CD14-positive monocyte (primary cell): ENCODE measurements at regions not wholly inside any gene's neighbourhood (a gene's known extent, or its start where the extent isn't known, plus 50 kb on each side); places are given as distances from the start of the nearest gene placed in this dataset.

Source experiments
- DNase-seq, 3 donors: peaks; one replicate each; pipeline ENCODE4 v3.0.0-alpha.2; 2011 to 2022
- H2AFZ ChIP-seq: 2 replicates; pipeline ENCODE4 v1.6.0; 2012; ENCODE audit warnings: mild to moderate bottlenecking, low read depth, low read length, inconsistent platforms; ENCODE audit not compliant: insufficient read depth, poor library complexity, severe bottlenecking
- H3K27ac ChIP-seq, 2 donors: 1 replicate in 1 of 2; 2 replicates in 1 of 2; pipeline ENCODE4 v1.5.1; 2012 to 2013; ENCODE audit warnings: low read length in 2 of 2, control low read depth in 1 of 2, inconsistent platforms in 1 of 2, low read depth in 1 of 2, mild to moderate bottlenecking in 1 of 2
- H3K27me3 ChIP-seq, 2 donors: one replicate each; pipeline versions ENCODE4 v1.6.0 to v1.6.1; 2011 to 2013; ENCODE audit warnings: low read length in 2 of 2; ENCODE audit not compliant: control insufficient read depth in 2 of 2, insufficient read depth in 2 of 2
- H3K36me3 ChIP-seq, 2 donors: replicated peaks in 1 of 2; 1 replicate in 1 of 2; 2 replicates in 1 of 2; pipeline versions ENCODE4 v1.5.1 to v1.6.1; 2012 to 2013; ENCODE audit warnings: low read length in 2 of 2, control low read depth in 1 of 2, inconsistent platforms in 1 of 2, mild to moderate bottlenecking in 1 of 2; ENCODE audit not compliant: insufficient read depth in 2 of 2, control insufficient read depth in 1 of 2
- H3K4me1 ChIP-seq, 2 donors: 1 replicate in 1 of 2; 2 replicates in 1 of 2; pipeline versions ENCODE4 v1.5.1 to v1.6.1; 2012 to 2013; ENCODE audit warnings: low read length in 2 of 2, control low read depth in 1 of 2, inconsistent platforms in 1 of 2, mild to moderate bottlenecking in 1 of 2, moderate library complexity in 1 of 2; ENCODE audit not compliant: insufficient read depth in 2 of 2, control insufficient read depth in 1 of 2
- H3K4me2 ChIP-seq: replicated peaks from 2 replicates; pipeline ENCODE3; 2012; ENCODE audit warnings: low read length, moderate library complexity, mild to moderate bottlenecking; ENCODE audit not compliant: poor library complexity, severe bottlenecking; ENCODE audit errors: extremely low read depth
- H3K4me3 ChIP-seq, 3 experiments: fragments of 200-600 bp in 1 of 3; sonication (generic) in 1 of 3; replicated peaks in 1 of 3; 1 replicate in 2 of 3; 2 replicates in 1 of 3; pipeline ENCODE4 v1.5.1; 2011 to 2013; ENCODE audit warnings: low read length in 3 of 3, mild to moderate bottlenecking in 3 of 3, control low read depth in 2 of 3, low read depth in 2 of 3, inconsistent platforms in 1 of 3, moderate library complexity in 1 of 3
- H3K79me2 ChIP-seq: 2 replicates; pipeline ENCODE4 v1.6.0; 2012; ENCODE audit warnings: mild to moderate bottlenecking, control low read depth, inconsistent platforms, low read length, moderate library complexity; ENCODE audit not compliant: insufficient read depth
- H3K9ac ChIP-seq: 2 replicates; pipeline ENCODE4 v1.6.0; 2017; ENCODE audit warnings: low read length, mild to moderate bottlenecking; ENCODE audit not compliant: insufficient read depth, poor library complexity, severe bottlenecking
- H3K9me3 ChIP-seq, 2 donors: replicated peaks in 1 of 2; 1 replicate in 1 of 2; 2 replicates in 1 of 2; pipeline versions ENCODE4 v1.5.1 to v1.6.1; 2012 to 2013; ENCODE audit warnings: low read length in 2 of 2, control low read depth in 1 of 2; ENCODE audit not compliant: control insufficient read depth in 1 of 2, insufficient read depth in 1 of 2
- H4K20me1 ChIP-seq: 2 replicates; pipeline ENCODE4 v1.6.0; 2012; ENCODE audit warnings: mild to moderate bottlenecking, low read length, control low read depth, moderate library complexity; ENCODE audit not compliant: insufficient read depth
- H3K27ac Mint-ChIP-seq, 7 donors: one replicate each; pipeline ENCODE4 v1.8.0; 2020; ENCODE audit warnings: mild to moderate bottlenecking in 7 of 7, mixed read lengths in 7 of 7, moderate library complexity in 6 of 7, inconsistent platforms in 2 of 7
- H3K27me3 Mint-ChIP-seq, 3 donors: one replicate each; pipeline ENCODE4 v1.8.0; 2021 to 2022; ENCODE audit warnings: low read depth in 3 of 3, mild to moderate bottlenecking in 3 of 3, mixed read lengths in 3 of 3, moderate library complexity in 3 of 3, inconsistent platforms in 1 of 3
- H3K36me3 Mint-ChIP-seq, 2 donors: one replicate each; pipeline ENCODE4 v1.8.0; 2020; ENCODE audit warnings: mixed read lengths in 2 of 2, inconsistent platforms in 1 of 2, mild to moderate bottlenecking in 1 of 2
- H3K4me1 Mint-ChIP-seq: one replicate; pipeline ENCODE4 v1.8.0; 2020; ENCODE audit warnings: mild to moderate bottlenecking, mixed read lengths
- H3K4me3 Mint-ChIP-seq, 2 donors: one replicate each; pipeline ENCODE4 v1.8.0; 2020; ENCODE audit warnings: mild to moderate bottlenecking in 2 of 2, mixed read lengths in 2 of 2, moderate library complexity in 1 of 2
- H3K9me3 Mint-ChIP-seq, 7 donors: one replicate each; pipeline ENCODE4 v1.8.0; 2020 to 2022; ENCODE audit warnings: mixed read lengths in 7 of 7, mild to moderate bottlenecking in 6 of 7, moderate library complexity in 6 of 7, inconsistent platforms in 2 of 7
- CTCF ChIP-seq: fragments of 200-600 bp; IDR thresholded peaks from one replicate; pipeline ENCODE4 v1.8.0; 2022; ENCODE audit warnings: antibody characterized with exemption, mild to moderate bottlenecking
- WGBS: methylation state at CpG from one replicate; pipeline ENCODE4 v1.1.5; 2013; ENCODE audit warnings: missing lambda C conversion rate; ENCODE audit not compliant: insufficient coverage; 5-methylcytosine and 5-hydroxymethylcytosine counted together
- intact Hi-C, 2 donors: fragments of 100-400 bp; cut with micrococcal nuclease; formaldehyde crosslinking; loops; one replicate each; pipeline versions ENCODE4 v1.15.0 to v1.15.1; 2023

GRCh38 chr6:140372064-140372463 lies 997.6 kb upstream of the CITED2 start:
- no peak for TF ChIP-seq CTCF
- Mint-ChIP-seq H3K4me1 (no peaks in the 10 kb centered on the region), H3K9me3 (peaks cover 9 to 26% (median 15%) of the 10 kb centered on the region in 7 donors), H3K27ac (no peak overlapping the region), H3K4me3 (no peak overlapping the region), H3K27me3 (peaks cover 0 to 3% (median 2%) of the 10 kb centered on the region in 3 donors), H3K36me3 (no peaks in the 10 kb centered on the region)
- 100% methylated on average over 1 of the region's 4 CpGs for WGBS
- Histone ChIP-seq H3K9ac (no peak overlapping the region), H3K9me3 (peaks cover 0 to 4% of the 10 kb centered on the region in 2 donors), H4K20me1 (no peaks in the 10 kb centered on the region), H3K79me2 (no peaks in the 10 kb centered on the region), H3K4me1 (no peaks in the 10 kb centered on the region), H3K36me3 (no peaks in the 10 kb centered on the region), H2AFZ (no peak overlapping the region), H3K27ac (no peak overlapping the region), H3K4me2 (no peak overlapping the region), H3K4me3 (no peak overlapping the region), H3K27me3 (no peaks in the 10 kb centered on the region)
- intact Hi-C loops, result no loop called here
- DNase-seq, result no peak

GRCh38 chr6:140370976-140371870 lies 996.8 kb upstream of the CITED2 start:
- Histone ChIP-seq H3K9ac (no peak overlapping the region), H3K27ac (no peak overlapping the region), H3K4me2 (no peak overlapping the region), H3K4me1 (no peaks in the 10 kb centered on the region), H2AFZ (no peak overlapping the region), H3K36me3 (no peaks in the 10 kb centered on the region), H3K79me2 (no peaks in the 10 kb centered on the region), H3K4me3 (no peak overlapping the region), H3K27me3 (no peaks in the 10 kb centered on the region), H4K20me1 (no peaks in the 10 kb centered on the region), H3K9me3 (peaks cover 0 to 4% of the 10 kb centered on the region in 2 donors)
- intact Hi-C loops, result no loop called here
- DNase-seq, result no peak
- no peak for TF ChIP-seq CTCF
- no peaks in the 10 kb centered on the region for H3K36me3 Mint-ChIP-seq
- WGBS, result no CpG with 5 or more reads among the region's 2 CpGs
- H3K4me3 Mint-ChIP-seq, result no peak overlapping the region
- H3K4me1 Mint-ChIP-seq, result no peaks in the 10 kb centered on the region
- H3K27me3 Mint-ChIP-seq, result peaks cover 0 to 3% (median 2%) of the 10 kb centered on the region in 3 donors
- H3K9me3 Mint-ChIP-seq, result peaks cover 9 to 26% (median 15%) of the 10 kb centered on the region in 7 donors
- no peak overlapping the region for H3K27ac Mint-ChIP-seq
